SK-N-MC (cell line): ENCODE measurements at regions not wholly inside any gene's neighbourhood (a gene's known extent, or its start where the extent isn't known, plus 50 kb on each side); places are given as distances from the start of the nearest gene placed in this dataset.

Experiments
- EZH2 ChIP-seq: fragments of 200-600 bp; sonication (generic); IDR thresholded peaks from one replicate; pipeline ENCODE4 v1.6.1; 2017; ENCODE audit warnings: antibody characterized with exemption
- FOXP2 ChIP-seq: optimal IDR thresholded peaks from 2 replicates; pipeline ENCODE3; 2011; ENCODE audit warnings: mild to moderate bottlenecking, moderate library complexity; ENCODE audit not compliant: insufficient read depth; ENCODE audit errors: extremely low read length, control extremely low read depth

DNA sequence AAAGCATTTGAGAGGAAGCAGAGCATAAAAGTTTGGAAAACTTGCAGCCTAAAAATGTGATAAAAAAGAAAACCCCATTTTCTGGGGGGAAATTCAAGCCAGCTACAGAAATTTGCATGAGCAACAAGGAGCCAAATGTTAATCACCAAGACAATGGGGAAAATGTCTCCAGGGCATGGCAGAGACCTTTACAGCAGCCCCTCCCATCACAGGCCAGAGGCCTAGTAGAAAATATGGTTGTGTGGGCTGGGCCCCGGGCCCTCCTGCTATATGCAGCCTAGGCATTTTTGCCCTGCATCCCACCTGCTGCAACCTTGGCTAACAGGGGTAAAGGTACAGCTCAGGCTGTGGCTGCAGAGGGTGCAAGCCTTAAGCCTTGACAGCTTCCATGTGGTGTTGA lies 299.6 kb upstream of the NCAM2 start:
- no peak for TF ChIP-seq EZH2
- no peak for TF ChIP-seq FOXP2
